BJ (cell line): ENCODE measurements at regions not wholly inside any gene's neighbourhood (a gene's known extent, or its start where the extent isn't known, plus 50 kb on each side); places are given as distances from the start of the nearest gene placed in this dataset.
"Not testable (repeated sequence)": the region's sequence is repeated elsewhere in the genome, so short reads cannot be mapped to it uniquely, and the experiment has no call there.

Experiments
- CTCF ChIA-PET: fragments of 350-600 bp; formaldehyde crosslinking; extraction: SDS; loops from one replicate; lab custom pipeline; 2021; ENCODE audit warnings: antibody characterized with exemption, inconsistent platforms; lab: Yijun Ruan, JAX
- POLR2A ChIA-PET: fragments of 300-600 bp; sonication (Branson Sonifier 250); formaldehyde crosslinking; extraction: SDS; loops from one replicate; lab custom pipeline; 2021; ENCODE audit warnings: antibody characterized with exemption; lab: Charles Lee
- DNase-seq: peaks from one replicate; pipeline ENCODE4 v3.0.0-alpha.2; 2011; ENCODE audit warnings: low read depth
- H3K27me3 ChIP-seq: 2 replicates; pipeline ENCODE4 v1.6.0; 2011; ENCODE audit warnings: low read length; ENCODE audit not compliant: control insufficient read depth, insufficient read depth
- H3K36me3 ChIP-seq: 2 replicates; pipeline ENCODE4 v1.5.1; 2011; ENCODE audit warnings: low read length; ENCODE audit not compliant: control insufficient read depth, insufficient read depth
- H3K4me3 ChIP-seq: 2 replicates; pipeline ENCODE4 v1.5.1; 2011; ENCODE audit warnings: low read depth, mild to moderate bottlenecking, control low read depth, low read length
- TF ChIP-seq, protein P1 (sequence below): IDR thresholded peaks from 2 replicates; pipeline ENCODE4 v1.5.1; 2011; ENCODE audit warnings: low read depth, mild to moderate bottlenecking, control low read depth, inconsistent platforms, low read length, moderate library complexity; ENCODE audit not compliant: insufficient read depth

- CTCF ChIA-PET, result interaction anchor here (0.9 kb wide), 1 partner anchor 11 kb away, joined by 3 read pairs; no protein-coding TSS in a partner anchor
- Histone ChIP-seq H3K4me3 (no peak overlapping the region), H3K36me3 (no peaks in the 10 kb centered on the region), H3K27me3 (no peaks in the 10 kb centered on the region)
- DNase-seq, result no peak
- TF ChIP-seq, protein P1, sequence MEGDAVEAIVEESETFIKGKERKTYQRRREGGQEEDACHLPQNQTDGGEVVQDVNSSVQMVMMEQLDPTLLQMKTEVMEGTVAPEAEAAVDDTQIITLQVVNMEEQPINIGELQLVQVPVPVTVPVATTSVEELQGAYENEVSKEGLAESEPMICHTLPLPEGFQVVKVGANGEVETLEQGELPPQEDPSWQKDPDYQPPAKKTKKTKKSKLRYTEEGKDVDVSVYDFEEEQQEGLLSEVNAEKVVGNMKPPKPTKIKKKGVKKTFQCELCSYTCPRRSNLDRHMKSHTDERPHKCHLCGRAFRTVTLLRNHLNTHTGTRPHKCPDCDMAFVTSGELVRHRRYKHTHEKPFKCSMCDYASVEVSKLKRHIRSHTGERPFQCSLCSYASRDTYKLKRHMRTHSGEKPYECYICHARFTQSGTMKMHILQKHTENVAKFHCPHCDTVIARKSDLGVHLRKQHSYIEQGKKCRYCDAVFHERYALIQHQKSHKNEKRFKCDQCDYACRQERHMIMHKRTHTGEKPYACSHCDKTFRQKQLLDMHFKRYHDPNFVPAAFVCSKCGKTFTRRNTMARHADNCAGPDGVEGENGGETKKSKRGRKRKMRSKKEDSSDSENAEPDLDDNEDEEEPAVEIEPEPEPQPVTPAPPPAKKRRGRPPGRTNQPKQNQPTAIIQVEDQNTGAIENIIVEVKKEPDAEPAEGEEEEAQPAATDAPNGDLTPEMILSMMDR, result no peak
- POLR2A ChIA-PET, result no interaction called here
These were observed 192.0 kb downstream of the OTUD1 start for GRCh38 chr10:23630885-23631284.

- POLR2A ChIA-PET, result no interaction called here
- Histone ChIP-seq H3K27me3 (no peaks in the 10 kb centered on the region), H3K4me3 (no peak overlapping the region), H3K36me3 (no peaks in the 10 kb centered on the region)
- CTCF ChIA-PET, result interaction anchor here (1.0 kb wide), 1 partner anchor 12 kb away, joined by 4 read pairs; no protein-coding TSS in a partner anchor
- DNase-seq, result no peak
- TF ChIP-seq, protein P1, result no peak
These were observed 204.4 kb downstream of the OTUD1 start for GRCh38 chr10:23643111-23643780.

- TF ChIP-seq, protein P1, result no peak
- Histone ChIP-seq H3K36me3 (no peaks in the 10 kb centered on the region), H3K27me3 (no peaks in the 10 kb centered on the region), H3K4me3 (no peak overlapping the region)
- ChIA-PET CTCF (no interaction called here), POLR2A (no interaction called here)
- DNase-seq, result no peak
These were observed 209.7 kb downstream of the OTUD1 start for GRCh38 chr10:23648618-23649017.

DNA sequence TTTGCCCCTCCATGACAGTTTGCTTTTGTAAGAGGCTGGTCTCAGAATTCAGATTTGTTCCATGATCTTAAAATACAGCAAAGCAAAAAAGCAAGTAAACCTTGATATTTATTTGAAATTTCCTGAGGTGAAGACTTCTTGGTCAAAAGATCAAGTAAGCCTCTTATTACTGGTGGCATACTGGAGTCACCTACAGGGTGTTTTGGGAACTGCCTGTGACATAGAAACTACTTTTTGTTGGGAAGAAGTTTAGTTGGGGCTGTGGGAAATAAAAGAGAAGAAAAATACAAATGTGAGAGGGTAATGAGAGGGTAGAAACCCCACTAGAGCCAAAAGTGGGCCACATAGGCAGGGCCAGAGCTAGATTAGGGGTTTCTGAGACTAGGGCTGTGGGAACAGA is 217.9 kb downstream of the OTUD1 start:
- no peaks in the 10 kb centered on the region for H3K36me3 ChIP-seq
- no peaks in the 10 kb centered on the region for H3K27me3 ChIP-seq
- no peak overlapping the region for H3K4me3 ChIP-seq
- TF ChIP-seq, protein P1, result no peak
- POLR2A ChIA-PET, result no interaction called here
- CTCF ChIA-PET, result no interaction called here
- DNase-seq, result no peak

- POLR2A ChIA-PET, result no interaction called here
- TF ChIP-seq, protein P1, result no peak
- DNase-seq, result no peak
- Histone ChIP-seq H3K4me3 (no peak overlapping the region), H3K27me3 (no peaks in the 10 kb centered on the region), H3K36me3 (no peaks in the 10 kb centered on the region)
- CTCF ChIA-PET, result no interaction called here
These were observed 218.8 kb downstream of the OTUD1 start for GRCh38 chr10:23657677-23658076.

- H3K4me3 ChIP-seq, H3K27me3 ChIP-seq, CTCF ChIA-PET, H3K36me3 ChIP-seq, POLR2A ChIA-PET, DNase-seq: not testable (repeated sequence)
These were observed 233.0 kb downstream of the OTUD1 start for GRCh38 chr10:23671866-23672265.
